Muscle of arm (tissue), 1 donor: ENCODE measurements at regions not wholly inside any gene's neighbourhood (a gene's known extent, or its start where the extent isn't known, plus 50 kb on each side); places are given as distances from the start of the nearest gene placed in this dataset.

ENCODE experiments used
- DNase-seq: peaks from one replicate; pipeline ENCODE4 v3.0.0-alpha.2; 2013

DNA sequence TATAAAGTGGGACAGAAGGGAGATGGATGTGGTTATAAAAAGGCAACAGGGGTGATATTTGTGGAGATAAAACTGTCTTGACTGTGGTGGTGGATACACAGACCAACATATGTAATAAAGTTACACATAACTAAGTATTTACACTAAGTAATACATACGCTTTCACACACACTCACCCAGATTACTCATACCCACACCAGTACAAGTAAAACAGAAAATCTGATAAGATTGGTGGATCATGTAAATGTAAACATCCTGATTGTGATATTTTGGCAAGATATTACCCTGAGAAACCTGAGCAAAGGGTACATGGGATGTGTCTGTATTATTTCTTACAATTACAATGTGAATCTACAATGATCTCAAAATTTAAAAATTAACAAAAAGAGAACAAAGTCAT, 53.3 kb upstream of the SLIT3 start:
- DNase-seq: no peak

GRCh38 chr5:169352901-169353300, 52.0 kb upstream of the SLIT3 start:
- DNase-seq: no peak

DNA sequence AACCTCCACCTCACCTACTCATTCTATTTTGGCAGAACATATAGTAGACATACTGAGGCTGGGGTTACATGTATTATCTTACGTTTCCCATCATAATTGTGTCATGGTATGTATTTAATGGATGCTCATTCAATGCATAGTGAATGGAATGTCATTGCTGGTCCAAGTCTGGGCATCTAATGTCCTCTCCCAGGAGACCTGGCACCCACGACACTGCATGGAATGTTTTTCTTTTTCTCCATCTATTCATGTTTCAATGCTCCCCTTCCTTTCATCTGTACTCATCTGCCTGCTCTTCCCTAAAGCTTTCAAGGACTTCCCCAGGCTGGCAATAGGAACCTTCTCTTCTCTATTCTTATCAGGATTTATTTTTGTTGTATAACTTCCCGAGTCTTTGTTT, 50.8 kb upstream of the SLIT3 start:
- no peak for DNase-seq

DNA sequence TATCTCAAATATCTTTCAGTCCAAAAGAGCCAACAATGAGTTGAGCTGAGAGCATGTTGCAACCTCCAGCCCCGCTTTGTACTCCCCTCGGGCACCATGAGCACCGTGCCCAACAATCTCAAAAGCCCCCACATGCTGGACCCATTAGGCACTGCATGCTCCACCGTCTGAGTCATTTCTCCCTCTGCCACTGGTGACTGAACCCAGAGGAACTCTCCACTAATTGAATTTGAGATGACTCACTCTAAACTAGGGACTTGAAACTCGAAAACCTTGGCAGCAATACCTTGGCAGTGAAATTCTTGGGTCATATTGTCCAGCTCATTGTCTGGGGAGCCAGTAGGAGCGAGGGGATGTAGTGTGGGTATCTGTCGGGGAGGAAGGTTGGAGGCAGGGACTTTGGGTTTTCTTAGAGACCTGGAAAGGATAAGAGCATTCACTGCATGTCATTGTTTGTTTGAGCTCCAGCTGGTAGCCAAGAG, 49.9 kb upstream of the SLIT3 start:
- DNase-seq: no peak
